ENCODE measurements at regions not wholly inside any gene's neighbourhood (a gene's known extent, or its start where the extent isn't known, plus 50 kb on each side); places are given as distances from the start of the nearest gene placed in this dataset.

- no peaks in the 10 kb centered on the region for H3K36me3 ChIP-seq (ENCODE audit: low read length)
- H3F3A ChIP-seq (ENCODE audit: insufficient read depth) = no peaks in the 10 kb centered on the region
- TF ChIP-seq CTCF (IDR thresholded peaks at IDR 0.05; ENCODE audit: insufficient read depth, low read length, poor library complexity, severe bottlenecking) = no peak
- no peak for TF ChIP-seq EZH2phosphoT487 (conservative IDR thresholded peaks at IDR 0.05; ENCODE audit: low read length)
- H3K9me3 ChIP-seq (ENCODE audit: insufficient read depth, low read length) = no peaks in the 10 kb centered on the region
- H3K79me2 ChIP-seq (ENCODE audit: insufficient read depth, low read length) = no peaks in the 10 kb centered on the region
- no peak overlapping the region for H3K9ac ChIP-seq (ENCODE audit: low read length)
- no peak overlapping the region for H3K27ac ChIP-seq (ENCODE audit: low read depth, low read length)
- H3K9me2 ChIP-seq (replicated peaks; ENCODE audit: insufficient read depth, low read length) = no peaks in the 10 kb centered on the region
- no peak overlapping the region for H3K4me2 ChIP-seq (ENCODE audit: low read depth, low read length, poor library complexity, severe bottlenecking)
- H3K4me3 ChIP-seq (ENCODE audit: insufficient read depth, low read length, poor library complexity, severe bottlenecking) = no peak overlapping the region
- no peaks in the 10 kb centered on the region for H4K20me1 ChIP-seq (ENCODE audit: low read depth, low read length)
- no peak overlapping the region for H2AFZ ChIP-seq (ENCODE audit: low read depth, low read length, severe bottlenecking)
- H3K27me3 ChIP-seq (ENCODE audit: low read length) = no peaks in the 10 kb centered on the region
Measured at GRCh38 chr6:84816741-84817140, 52.3 kb upstream of the TBX18 start.

GRCh38 chr6:84815896-84816735 is 51.7 kb upstream of the TBX18 start:
- no peak overlapping the region for H3K4me3 ChIP-seq (ENCODE audit: insufficient read depth, low read length, poor library complexity, severe bottlenecking)
- no peaks in the 10 kb centered on the region for H3K36me3 ChIP-seq (ENCODE audit: low read length)
- TF ChIP-seq EZH2phosphoT487 (conservative IDR thresholded peaks at IDR 0.05; ENCODE audit: low read length) (no peak), CTCF (IDR thresholded peaks at IDR 0.05; ENCODE audit: insufficient read depth, low read length, poor library complexity, severe bottlenecking) (no peak)
- H3K9me3 ChIP-seq (ENCODE audit: insufficient read depth, low read length) = no peaks in the 10 kb centered on the region
- H4K20me1 ChIP-seq (ENCODE audit: low read depth, low read length) = no peaks in the 10 kb centered on the region
- no peaks in the 10 kb centered on the region for H3F3A ChIP-seq (ENCODE audit: insufficient read depth)
- H3K9ac ChIP-seq (ENCODE audit: low read length) = no peak overlapping the region
- H3K4me2 ChIP-seq (ENCODE audit: low read depth, low read length, poor library complexity, severe bottlenecking) = no peak overlapping the region
- no peak overlapping the region for H3K27ac ChIP-seq (ENCODE audit: low read depth, low read length)
- no peak overlapping the region for H2AFZ ChIP-seq (ENCODE audit: low read depth, low read length, severe bottlenecking)
- no peaks in the 10 kb centered on the region for H3K27me3 ChIP-seq (ENCODE audit: low read length)
- no peaks in the 10 kb centered on the region for H3K79me2 ChIP-seq (ENCODE audit: insufficient read depth, low read length)
- no peaks in the 10 kb centered on the region for H3K9me2 ChIP-seq (replicated peaks; ENCODE audit: insufficient read depth, low read length)
